ENCODE measurements at regions not wholly inside any gene's neighbourhood (a gene's known extent, or its start where the extent isn't known, plus 50 kb on each side); places are given as distances from the start of the nearest gene placed in this dataset.

GRCh38 chr6:28741363-28741762 is 182.4 kb downstream of the TRIM27 start:
- DNase-seq = no peak

DNA sequence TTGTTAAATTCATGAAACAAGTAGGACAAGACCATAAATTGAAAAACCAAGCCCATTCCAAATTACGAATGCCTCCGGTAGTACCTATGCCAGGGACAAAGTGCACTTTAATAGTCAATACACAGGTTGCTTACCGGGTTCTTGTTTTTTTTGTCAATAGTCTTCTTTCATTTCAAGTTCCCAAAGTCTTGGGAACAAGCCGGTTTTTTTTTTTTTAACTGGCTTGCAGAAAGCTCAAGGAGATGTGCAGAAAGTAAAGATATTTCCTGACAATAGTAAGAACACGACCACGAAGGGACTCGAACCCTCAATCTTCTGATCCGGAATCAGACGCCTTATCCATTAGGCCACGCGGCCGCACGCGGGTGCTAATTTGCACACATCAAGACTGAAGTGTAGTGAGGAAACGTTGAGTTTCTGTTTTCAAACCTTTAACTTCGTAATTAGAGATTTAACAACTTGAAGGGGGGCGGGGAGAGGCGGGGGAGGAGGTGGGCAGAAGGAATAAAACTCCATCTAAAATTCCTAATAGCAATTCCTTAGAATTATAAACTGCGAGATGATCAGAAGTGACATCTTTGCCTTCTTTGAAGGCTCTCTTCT is 181.0 kb downstream of the TRIM27 start:
- DNase-seq = no peak

DNA sequence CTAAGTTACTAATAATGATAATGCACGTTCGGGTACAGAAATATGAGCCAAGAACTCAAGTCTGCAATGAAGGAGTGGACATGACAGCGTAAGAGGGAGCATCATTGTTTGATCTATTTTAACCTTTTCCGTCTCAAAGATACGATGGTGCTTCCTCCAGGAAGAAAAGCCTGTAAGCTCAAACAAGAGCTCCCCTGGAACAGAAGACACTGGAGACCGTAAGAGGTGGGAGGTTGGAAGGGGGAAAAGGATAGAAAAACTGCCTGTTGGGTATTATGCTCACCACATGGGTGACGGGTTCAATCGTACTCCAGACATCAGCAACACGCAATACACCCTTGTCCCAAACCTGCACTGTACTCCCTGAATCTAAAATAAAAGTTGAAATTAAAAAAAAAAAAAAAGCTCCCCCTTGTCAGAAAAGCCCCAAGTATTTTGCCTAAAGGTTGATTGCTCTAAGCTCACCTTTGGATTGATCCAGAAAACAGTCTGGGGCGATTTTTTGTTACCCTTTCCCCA is 180.5 kb downstream of the TRIM27 start:
- DNase-seq = no peak

DNA sequence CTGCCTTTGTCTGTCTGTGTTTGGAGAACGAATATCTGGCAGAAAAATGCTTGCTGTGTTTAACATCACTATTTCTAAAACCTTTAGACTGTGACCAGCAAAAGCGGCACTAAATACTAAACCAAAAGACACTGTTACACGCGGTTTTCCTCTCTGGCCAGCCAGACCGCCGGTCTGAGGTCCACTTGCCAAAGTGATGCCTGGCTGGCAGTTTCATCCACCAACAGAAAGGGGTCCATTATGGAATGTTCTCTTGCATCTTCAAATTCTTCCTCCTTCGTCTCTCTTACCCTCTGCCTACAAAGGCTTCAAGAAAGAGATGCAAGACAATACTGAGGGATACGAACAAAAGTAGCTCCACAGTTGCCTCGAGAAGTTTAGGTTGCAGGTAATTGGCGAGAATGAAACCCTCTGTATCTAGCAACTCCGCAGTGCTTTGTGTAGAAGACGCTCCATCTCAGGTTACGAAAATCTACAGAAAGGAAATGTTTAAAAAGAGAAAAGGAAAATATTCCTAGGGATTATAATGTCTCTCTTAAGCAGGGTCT is 176.6 kb downstream of the TRIM27 start:
- DNase-seq = no peak

- DNase-seq = peak; percentile 60
These were observed 176.1 kb downstream of the TRIM27 start for GRCh38 chr6:28747631-28748157.

- DNase-seq = no peak
These were observed 175.6 kb downstream of the TRIM27 start for GRCh38 chr6:28748192-28748591.

DNA sequence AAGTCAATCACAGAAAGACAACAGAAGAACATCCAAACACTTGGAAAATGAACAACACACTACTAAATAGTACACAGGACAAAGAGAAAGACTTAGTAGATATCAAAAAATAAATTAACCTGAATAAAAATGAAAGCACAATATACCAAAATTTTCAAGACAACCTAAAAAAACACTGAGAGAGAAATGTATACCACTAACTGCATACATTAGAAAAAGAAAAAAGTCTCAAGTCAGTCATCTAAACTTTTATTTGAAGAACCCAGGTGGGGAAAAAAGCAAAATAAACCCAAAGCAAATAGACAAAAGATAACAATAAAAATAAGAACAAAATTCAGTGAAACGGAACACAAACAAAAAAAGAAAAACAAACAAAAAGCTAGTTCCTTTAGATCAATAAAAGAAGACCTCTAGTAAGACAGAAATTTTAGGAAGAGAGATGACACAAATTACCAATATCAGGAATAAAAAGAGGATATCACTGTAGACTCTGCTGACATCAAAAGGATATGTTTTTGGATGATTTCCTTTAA is 172.8 kb downstream of the TRIM27 start:
- DNase-seq = no peak

- no peak for DNase-seq
These were observed 172.3 kb downstream of the TRIM27 start for GRCh38 chr6:28751514-28751913.

GRCh38 chr6:28751963-28752350 is 171.8 kb downstream of the TRIM27 start:
- no peak for DNase-seq

- no peak for DNase-seq
These were observed 166.2 kb downstream of the TRIM27 start for GRCh38 chr6:28757429-28758045.

DNA sequence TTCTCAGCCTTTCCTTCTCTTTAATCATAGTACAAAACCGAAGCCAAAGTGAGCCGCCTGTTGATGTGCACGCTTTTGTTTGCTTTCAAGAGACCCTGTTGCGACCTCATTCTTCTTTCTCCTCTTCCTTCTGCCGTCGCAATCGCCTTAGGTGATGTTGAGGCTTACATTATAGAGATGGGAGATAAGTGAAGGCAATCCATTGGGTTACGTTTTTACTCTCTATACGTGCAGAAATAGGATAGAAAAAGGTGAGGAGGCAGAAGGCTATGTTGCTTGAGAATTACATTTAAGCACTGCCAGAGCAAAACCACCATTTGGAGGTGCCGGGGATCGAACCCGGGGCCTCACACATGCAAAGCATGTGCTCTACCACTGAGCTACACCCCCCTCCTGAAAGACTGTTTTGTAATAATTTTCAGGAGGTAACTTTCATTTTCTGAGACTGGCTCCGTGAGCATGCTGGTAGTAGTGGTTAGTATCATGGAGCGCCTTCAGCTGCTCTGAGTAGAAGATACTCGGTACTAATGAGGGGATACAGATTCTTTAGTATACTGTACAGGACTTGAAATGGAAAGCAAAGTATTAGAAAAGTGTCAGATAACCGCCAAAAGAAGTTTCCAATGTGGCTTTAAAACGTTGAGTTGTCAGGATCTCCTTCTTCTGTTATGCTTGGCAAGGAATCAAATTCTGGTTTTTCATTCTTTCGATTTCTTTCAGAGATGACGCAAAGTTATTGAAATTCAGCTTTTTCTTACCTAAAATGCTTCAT is 165.6 kb downstream of the TRIM27 start:
- DNase-seq = no peak

- no peak for DNase-seq
These were observed 165.0 kb downstream of the TRIM27 start for GRCh38 chr6:28758818-28759235.

DNA sequence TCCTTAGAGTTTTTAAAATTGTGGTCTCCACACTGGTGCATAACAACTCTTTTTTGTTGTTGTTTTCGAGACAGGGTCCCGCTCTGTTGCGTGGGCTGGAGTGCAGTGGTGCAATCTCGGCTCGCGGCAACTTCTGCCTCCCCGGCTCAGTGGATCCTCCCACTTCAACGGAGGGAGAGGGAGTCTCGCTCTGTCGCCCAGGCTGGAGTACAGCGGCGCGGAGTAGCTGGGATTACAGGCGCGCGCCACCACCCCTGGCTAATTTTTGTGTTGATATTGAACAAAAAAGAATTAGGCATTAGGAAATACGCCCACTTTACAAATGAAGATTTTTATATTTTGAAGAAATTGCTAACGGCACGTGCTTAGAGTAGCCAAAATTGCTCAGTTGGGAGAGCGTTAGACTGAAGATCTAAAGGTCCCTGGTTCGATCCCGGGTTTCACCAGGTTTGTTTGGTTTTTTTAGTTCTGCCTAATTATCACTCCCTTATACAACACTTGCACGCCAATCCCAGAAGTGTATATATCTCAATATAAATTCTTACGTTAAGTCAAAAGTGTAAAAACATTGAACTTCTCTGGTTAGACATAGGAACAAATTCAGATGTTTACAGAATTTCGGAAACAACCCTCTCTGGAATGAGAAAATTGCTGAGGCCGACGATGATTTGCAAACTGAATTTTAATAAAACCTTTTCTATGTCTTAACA is 159.6 kb downstream of the TRIM27 start:
- DNase-seq = no peak

DNA sequence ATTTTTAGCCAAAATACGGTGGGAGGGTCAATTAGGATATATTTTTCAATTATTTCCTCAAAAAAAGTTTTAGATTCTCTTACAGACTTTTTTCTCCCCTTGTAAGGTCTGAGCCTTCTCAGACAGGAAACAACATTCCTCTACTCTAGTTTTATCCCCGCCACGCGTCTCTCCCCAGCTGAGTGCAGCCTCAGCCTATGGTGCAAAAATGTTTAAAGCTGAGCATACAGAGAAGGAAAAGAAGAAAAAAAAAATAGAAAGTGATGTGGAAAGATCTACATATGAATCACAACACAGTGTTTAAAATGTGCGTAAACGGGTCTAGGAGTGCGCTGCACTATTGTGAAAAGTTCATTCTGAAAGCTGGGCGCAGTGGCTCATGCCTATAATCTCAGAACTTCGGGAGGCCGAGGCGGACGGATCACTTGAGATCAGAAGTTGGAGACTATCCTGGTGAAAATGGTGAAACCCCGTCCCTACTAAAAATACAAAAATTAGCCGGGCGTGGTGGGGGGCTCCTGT is 159.0 kb downstream of the TRIM27 start:
- DNase-seq = no peak

GRCh38 chr6:28765978-28766351 is 157.8 kb downstream of the TRIM27 start:
- no peak for DNase-seq

DNA sequence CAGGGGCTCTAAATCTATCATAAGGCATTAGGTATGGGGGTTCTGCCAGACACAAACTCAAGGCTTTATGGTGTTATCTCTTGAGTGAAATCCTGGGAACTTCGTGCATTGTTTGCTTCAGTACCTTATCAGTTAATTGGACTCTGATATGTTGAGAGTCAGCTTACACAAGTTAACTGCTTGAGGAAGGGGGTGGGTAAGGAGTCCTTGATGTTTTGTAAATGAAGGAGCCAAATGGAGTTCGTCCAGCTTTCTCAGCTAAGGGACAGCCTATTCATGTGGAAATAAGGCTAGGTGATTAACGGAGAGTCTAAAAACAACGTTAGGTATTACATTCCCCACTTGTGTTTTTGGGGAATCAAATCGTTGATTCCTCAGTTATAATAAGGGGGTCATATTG is 157.4 kb downstream of the TRIM27 start:
- DNase-seq = no peak

- no peak for DNase-seq
These were observed 156.7 kb downstream of the TRIM27 start for GRCh38 chr6:28767133-28767532.

DNA sequence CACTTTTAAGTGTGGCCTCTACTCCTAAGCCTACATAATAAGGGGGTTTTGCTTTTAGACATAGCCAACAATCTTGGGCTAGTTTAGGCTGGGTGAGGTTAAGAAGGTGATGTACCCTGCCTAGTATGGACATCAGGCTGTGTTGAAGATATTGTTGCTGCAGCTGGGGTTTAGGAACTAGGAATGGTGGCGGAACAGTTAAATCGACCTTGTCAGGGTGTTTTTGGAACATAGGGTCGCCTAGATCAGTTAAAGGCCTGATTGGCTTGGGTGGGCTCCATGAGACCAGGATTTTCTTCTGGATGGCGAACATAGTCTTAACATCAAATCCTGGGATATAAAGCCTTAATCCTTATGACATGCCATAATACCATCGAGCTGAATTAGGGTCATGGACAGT is 156.1 kb downstream of the TRIM27 start:
- DNase-seq = no peak

GRCh38 chr6:28768187-28768913 is 155.4 kb downstream of the TRIM27 start:
- no peak for DNase-seq

GRCh38 chr6:28769626-28770402 is 154.0 kb downstream of the TRIM27 start:
- no peak for DNase-seq

GRCh38 chr6:28770732-28771131 is 153.1 kb downstream of the TRIM27 start:
- no peak for DNase-seq
